Common myeloid progenitor, CD34-positive (primary cell): ENCODE measurements at regions not wholly inside any gene's neighbourhood (a gene's known extent, or its start where the extent isn't known, plus 50 kb on each side); places are given as distances from the start of the nearest gene placed in this dataset.
A peak's percentile ranks its signal among the peaks of the same experiment; 100 is the strongest.
"Not testable (repeated sequence)": the region's sequence is repeated elsewhere in the genome, so short reads cannot be mapped to it uniquely, and the experiment has no call there.

Experiments used
- CTCF ChIA-PET: fragments of 350-600 bp; sonication (Branson Sonifier 250); formaldehyde crosslinking; loops from one replicate; lab custom pipeline; 2021; ENCODE audit warnings: antibody characterized with exemption; lab: Charles Lee
- POLR2A ChIA-PET: fragments of 350-600 bp; sonication (Branson Sonifier 250); formaldehyde crosslinking; loops from one replicate; lab custom pipeline; 2021; ENCODE audit warnings: antibody characterized with exemption; lab: Charles Lee
- DNase-seq, 3 donors: peaks; one replicate each; pipeline versions ENCODE4 v3.0.0 to v3.0.0-alpha.2; 2013
- H3K27ac ChIP-seq, 2 experiments: 1 replicate in 1 of 2; 2 replicates in 1 of 2; pipeline ENCODE4 v1.7.0; 2013; ENCODE audit warnings: inconsistent platforms in 2 of 2, low read length in 2 of 2, mild to moderate bottlenecking in 2 of 2, low read depth in 1 of 2, moderate library complexity in 1 of 2; ENCODE audit not compliant: severe bottlenecking in 2 of 2, insufficient read depth in 1 of 2, poor library complexity in 1 of 2
- H3K27me3 ChIP-seq, 5 experiments: replicated peaks in 2 of 5; 1 replicate in 3 of 5; 2 replicates in 2 of 5; pipeline versions ENCODE4 v1.6.1 to v1.7.0; 2013; ENCODE audit warnings: low read length in 4 of 5, mild to moderate bottlenecking in 2 of 5, moderate library complexity in 2 of 5, inconsistent platforms in 1 of 5; ENCODE audit not compliant: insufficient read depth in 5 of 5, control insufficient read depth in 4 of 5
- H3K36me3 ChIP-seq, 4 experiments: 1 replicate in 2 of 4; 2 replicates in 2 of 4; pipeline versions ENCODE4 v1.6.1 to v1.7.0; 2013; ENCODE audit warnings: low read length in 3 of 4, control low read depth in 1 of 4, mild to moderate bottlenecking in 1 of 4; ENCODE audit not compliant: control insufficient read depth in 4 of 4, insufficient read depth in 4 of 4
- H3K4me1 ChIP-seq, 4 experiments: 1 replicate in 3 of 4; 2 replicates in 1 of 4; pipeline versions ENCODE4 v1.6.1 to v1.7.1; 2013; ENCODE audit warnings: low read length in 3 of 4, mild to moderate bottlenecking in 3 of 4, control low read depth in 1 of 4, inconsistent platforms in 1 of 4, moderate library complexity in 1 of 4; ENCODE audit not compliant: control insufficient read depth in 4 of 4, insufficient read depth in 4 of 4; ENCODE audit errors: control extremely low read depth in 1 of 4
- H3K4me3 ChIP-seq, 7 experiments: 1 replicate in 4 of 7; 2 replicates in 3 of 7; pipeline versions ENCODE4 v1.5.1 to v1.7.0; 2013; ENCODE audit warnings: mild to moderate bottlenecking in 7 of 7, low read length in 6 of 7, moderate library complexity in 6 of 7, inconsistent platforms in 2 of 7, low read depth in 2 of 7, control low read depth in 1 of 7; ENCODE audit not compliant: insufficient read depth in 4 of 7, control insufficient read depth in 1 of 7; ENCODE audit errors: extremely low read depth in 1 of 7
- H3K9me3 ChIP-seq, 5 experiments: 1 replicate in 4 of 5; 2 replicates in 1 of 5; pipeline versions ENCODE4 v1.6.1 to v1.7.1; 2013; ENCODE audit warnings: low read length in 4 of 5, mild to moderate bottlenecking in 2 of 5, inconsistent platforms in 1 of 5, low read depth in 1 of 5, moderate library complexity in 1 of 5; ENCODE audit not compliant: control insufficient read depth in 4 of 5, insufficient read depth in 2 of 5; ENCODE audit errors: control extremely low read depth in 1 of 5
- WGBS: methylation state at CpG from one replicate; pipeline ENCODE4 v1.1.5; 2013; ENCODE audit not compliant: insufficient coverage; 5-methylcytosine and 5-hydroxymethylcytosine counted together

DNA sequence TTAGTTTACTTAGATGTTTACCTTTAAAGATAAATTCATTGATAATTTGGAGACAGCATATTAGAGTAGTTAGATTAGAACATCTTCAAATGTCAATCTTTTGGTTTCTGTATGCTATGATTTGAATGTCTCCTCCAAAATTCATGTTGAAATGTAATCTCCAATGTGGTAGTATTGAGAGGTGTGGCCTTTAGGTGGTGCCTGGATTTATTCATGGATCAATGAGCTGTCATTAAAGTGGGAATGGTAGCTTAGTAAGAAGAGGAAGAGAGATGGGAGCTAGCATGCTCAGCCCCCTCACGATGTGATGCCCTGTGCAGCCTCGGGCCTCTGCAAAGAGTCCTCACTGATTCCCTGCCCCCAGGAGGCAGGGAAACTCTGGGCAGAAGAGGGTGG lies 133.6 kb upstream of the TUT7 start:
- CTCF ChIA-PET, result interaction anchor here (0.6 to 4.6 kb wide), 4 partner anchors 9 to 844 kb away, joined by 3 to 46 read pairs (median 4); no protein-coding TSS in a partner anchor
- peaks cover 0 to 4% (median 2%) of the 10 kb centered on the region in 4 experiments for H3K4me1 ChIP-seq
- POLR2A ChIA-PET, result no interaction called here

DNA sequence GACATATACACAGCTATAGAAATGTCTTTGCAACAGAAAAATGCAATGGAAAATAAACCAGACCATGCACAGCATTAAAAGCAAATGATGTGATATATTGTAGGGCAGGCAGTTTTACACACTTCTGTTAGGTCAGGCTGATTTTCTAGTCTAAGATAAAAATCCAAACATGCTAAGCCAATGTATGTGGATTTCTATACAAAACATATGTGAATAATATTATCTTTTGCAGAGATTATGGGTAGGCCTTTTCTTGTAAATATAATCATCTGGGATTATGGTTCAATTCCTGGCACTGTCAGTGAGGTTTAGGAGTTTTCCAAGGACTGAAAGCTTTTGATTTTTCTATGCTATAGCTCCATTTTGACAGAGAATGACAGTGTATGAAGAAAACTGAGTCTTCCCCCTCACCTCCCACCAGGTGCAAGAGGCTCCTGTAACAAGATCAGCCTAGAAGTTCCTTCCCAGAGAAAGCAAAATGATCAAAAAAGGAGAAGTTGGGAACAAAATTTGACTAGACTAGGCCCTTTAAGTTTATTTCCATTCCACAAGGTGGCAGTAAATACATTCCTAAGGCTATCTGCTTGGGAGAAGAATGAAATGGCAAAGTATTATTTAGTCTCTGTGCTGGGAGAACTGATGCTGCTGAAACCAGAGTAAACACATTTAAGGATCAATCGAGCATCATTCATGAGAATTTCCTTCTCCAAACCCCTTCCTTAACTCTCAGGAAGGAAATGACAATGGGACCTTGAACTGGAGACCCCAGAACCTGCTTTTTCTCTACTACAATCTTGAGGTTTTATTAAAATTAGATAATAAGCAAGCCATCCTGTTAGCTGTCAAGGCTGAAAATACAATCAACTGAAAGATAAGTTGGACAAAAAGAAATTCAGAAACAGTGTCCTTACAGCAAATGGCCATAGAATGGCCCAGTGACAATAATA lies 133.0 kb upstream of the TUT7 start:
- Histone ChIP-seq H3K27me3 (peaks cover 0 to 8% (median 0%) of the 10 kb centered on the region in 5 experiments), H3K4me3 (no peak overlapping the region), H3K36me3 (no peaks in the 10 kb centered on the region), H3K4me1 (peaks cover 0 to 4% (median 2%) of the 10 kb centered on the region in 4 experiments), H3K9me3 (no peaks in the 10 kb centered on the region), H3K27ac (no peak overlapping the region)
- 0% methylated on average over 1 of the region's 1 CpG for WGBS
- ChIA-PET POLR2A (no interaction called here), CTCF (interaction anchor here (1.4 to 4.6 kb wide), 4 partner anchors 9 to 845 kb away, joined by 5 to 46 read pairs (median 6); no protein-coding TSS in a partner anchor)
- DNase-seq, result peak; percentile 33 to 63 (median 62)

More for the DNA sequence above, 133.6 kb upstream of the TUT7 start:
- peaks cover 0 to 8% (median 0%) of the 10 kb centered on the region in 5 experiments for H3K27me3 ChIP-seq
- H3K4me3 ChIP-seq, result no peak overlapping the region
- 100% methylated on average over 2 of the region's 2 CpGs for WGBS
- DNase-seq, result no peak
- H3K27ac ChIP-seq, result no peak overlapping the region
- no peaks in the 10 kb centered on the region for H3K36me3 ChIP-seq
- H3K9me3 ChIP-seq, result no peaks in the 10 kb centered on the region

DNA sequence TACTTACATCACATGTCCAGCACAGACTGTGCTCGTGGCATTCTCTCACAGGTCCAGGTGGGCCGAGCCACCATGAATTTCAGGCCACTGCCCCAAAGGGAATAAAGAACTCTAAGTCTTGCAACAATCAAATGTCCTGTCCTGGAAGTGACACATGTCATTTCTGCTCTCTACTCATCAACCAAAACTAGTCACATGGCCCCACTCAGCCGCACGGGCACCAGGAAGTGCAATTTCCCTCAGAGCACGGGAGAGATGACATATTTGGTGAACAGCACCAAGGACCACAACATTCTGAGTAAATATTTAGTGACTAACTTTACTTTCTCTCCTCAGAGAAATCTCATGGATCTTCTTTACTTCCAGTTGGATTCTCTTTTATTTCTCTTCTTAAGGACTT lies 131.1 kb upstream of the TUT7 start:
- peaks cover 0 to under 1% (median 0%) of the 10 kb centered on the region in 5 experiments for H3K27me3 ChIP-seq
- no peak overlapping the region for H3K27ac ChIP-seq
- H3K4me3 ChIP-seq, result no peak overlapping the region
- ChIA-PET CTCF (interaction anchor here (0.8 to 4.6 kb wide), 3 partner anchors 14 to 838 kb away, joined by 3 to 46 read pairs (median 6); no protein-coding TSS in a partner anchor), POLR2A (no interaction called here)
- H3K36me3 ChIP-seq, result no peaks in the 10 kb centered on the region
- 41% methylated on average over 5 of the region's 5 CpGs for WGBS
- no peaks in the 10 kb centered on the region for H3K9me3 ChIP-seq
- DNase-seq, result no peak
- H3K4me1 ChIP-seq, result peaks cover 0 to 4% (median 2%) of the 10 kb centered on the region in 4 experiments

DNA sequence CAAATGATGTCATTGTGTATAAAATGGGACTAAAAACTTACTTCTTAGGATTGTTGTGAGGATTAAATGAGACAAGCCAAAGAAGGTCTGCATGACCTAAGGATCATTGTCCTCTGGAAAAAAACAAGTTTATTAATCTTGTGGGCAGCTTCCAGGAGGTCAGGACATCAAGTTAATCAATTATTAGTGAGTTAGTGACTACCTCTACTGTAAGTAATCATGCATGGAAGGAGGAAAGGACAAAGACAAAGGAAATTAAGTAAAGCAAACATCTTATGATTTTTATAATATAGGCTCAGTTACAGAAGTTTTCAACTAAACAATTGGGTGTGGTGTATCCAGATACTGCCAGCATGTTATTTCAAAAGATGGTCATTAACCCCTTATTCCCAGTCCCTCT lies 129.3 kb upstream of the TUT7 start:
- Histone ChIP-seq H3K36me3 (no peaks in the 10 kb centered on the region), H3K27ac (no peak overlapping the region), H3K4me3 (no peak overlapping the region), H3K4me1 (peaks cover 0 to 4% (median 2%) of the 10 kb centered on the region in 4 experiments), H3K9me3 (no peaks in the 10 kb centered on the region), H3K27me3 (no peaks in the 10 kb centered on the region)
- no peak for DNase-seq
- ChIA-PET CTCF (no interaction called here), POLR2A (no interaction called here)

DNA sequence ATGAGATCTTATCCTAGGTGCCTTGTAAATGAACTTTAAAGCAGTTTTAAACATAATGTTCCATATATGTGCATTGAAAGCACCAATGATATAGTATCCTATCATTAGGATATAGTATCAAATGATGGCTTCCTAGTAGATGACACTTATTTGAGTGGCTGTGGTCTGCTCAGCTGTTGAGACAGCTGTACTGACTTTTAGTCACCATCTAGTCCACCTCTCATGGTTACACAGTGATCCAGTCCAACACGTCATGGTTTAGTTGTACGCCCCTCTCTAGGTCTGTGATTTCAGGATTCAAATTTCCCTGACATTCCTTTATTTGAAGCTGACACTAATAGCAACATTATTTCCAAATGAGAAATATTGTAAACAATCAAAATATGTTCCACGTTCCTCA lies 127.3 kb upstream of the TUT7 start:
- no peak for DNase-seq
- ChIA-PET CTCF (no interaction called here), POLR2A (no interaction called here)
- H3K4me3 ChIP-seq, result no peak overlapping the region
- no peaks in the 10 kb centered on the region for H3K9me3 ChIP-seq
- 100% methylated on average over 3 of the region's 3 CpGs for WGBS
- no peaks in the 10 kb centered on the region for H3K27me3 ChIP-seq
- H3K27ac ChIP-seq, result no peak overlapping the region
- peaks cover 0 to 4% (median 2%) of the 10 kb centered on the region in 4 experiments for H3K4me1 ChIP-seq
- no peaks in the 10 kb centered on the region for H3K36me3 ChIP-seq

DNA sequence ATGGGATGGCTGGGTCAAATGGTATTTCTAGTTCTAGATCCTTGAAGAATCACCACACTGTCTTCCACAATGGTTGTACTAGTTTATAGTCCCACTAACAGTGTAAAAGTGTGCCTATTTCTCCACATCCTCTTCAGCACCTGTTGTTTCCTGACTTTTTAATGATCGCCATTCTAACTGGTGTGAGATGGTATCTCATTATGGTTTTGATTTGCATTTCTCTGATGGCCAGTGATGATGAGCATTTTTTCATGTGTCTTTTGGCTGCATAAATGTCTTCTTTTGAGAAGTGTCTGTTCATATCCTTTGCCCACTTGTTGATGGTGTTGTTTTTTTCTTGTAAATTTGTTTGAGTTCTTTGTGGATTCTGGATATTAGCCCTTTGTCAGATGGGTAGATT lies 121.0 kb upstream of the TUT7 start:
- H3K4me3 ChIP-seq, H3K4me1 ChIP-seq, DNase-seq, H3K27ac ChIP-seq, CTCF ChIA-PET, POLR2A ChIA-PET, H3K27me3 ChIP-seq, H3K9me3 ChIP-seq, H3K36me3 ChIP-seq: not testable (repeated sequence)
- no CpG with 5 or more reads among the region's 1 CpG for WGBS
